Neural cell (in vitro differentiated cells): ENCODE measurements at regions not wholly inside any gene's neighbourhood (a gene's known extent, or its start where the extent isn't known, plus 50 kb on each side); places are given as distances from the start of the nearest gene placed in this dataset.

ENCODE experiments used
- H2AFZ ChIP-seq: fragments of 200-600, 300-800 bp; sonication (generic), shearing (Covaris generic); 2 replicates; pipeline ENCODE4 v1.6.0; 2014; ENCODE audit warnings: low read depth, mild to moderate bottlenecking, antibody characterized with exemption, low read length, moderate library complexity
- H3F3A ChIP-seq: fragments of 200-600 bp; shearing (Covaris generic); 2 replicates; pipeline ENCODE4 v1.6.1; 2016; ENCODE audit warnings: mild to moderate bottlenecking, moderate library complexity, mixed read lengths, antibody characterized with exemption, low read length; ENCODE audit not compliant: insufficient read depth, poor library complexity, severe bottlenecking
- H3K27ac ChIP-seq: fragments of 200-600, 300-800 bp; sonication (generic), shearing (Covaris generic); 2 replicates; pipeline ENCODE4 v1.5.1; 2014; ENCODE audit warnings: mild to moderate bottlenecking, low read length, moderate library complexity
- H3K27me3 ChIP-seq: fragments of 300-800, 200-600 bp; sonication (generic), shearing (Covaris generic); 2 replicates; pipeline ENCODE4 v1.6.0; 2014; ENCODE audit warnings: mild to moderate bottlenecking, low read depth, low read length, moderate library complexity; ENCODE audit not compliant: insufficient read depth
- H3K36me3 ChIP-seq: fragments of 300-800, 200-600 bp; sonication (generic), shearing (Covaris generic); 2 replicates; pipeline ENCODE4 v1.5.1; 2014; ENCODE audit warnings: mild to moderate bottlenecking, antibody characterized with exemption, low read length, moderate library complexity; ENCODE audit not compliant: insufficient read depth
- H3K4me2 ChIP-seq: fragments of 300-800, 200-600 bp; sonication (generic), shearing (Covaris generic); 2 replicates; pipeline ENCODE4 v1.6.0; 2014; ENCODE audit warnings: mild to moderate bottlenecking, low read length
- H3K4me3 ChIP-seq: fragments of 300-800, 200-600 bp; sonication (generic), shearing (Covaris generic); 2 replicates; pipeline ENCODE4 v1.5.1; 2014; ENCODE audit warnings: mild to moderate bottlenecking, low read length, moderate library complexity
- H3K79me2 ChIP-seq: fragments of 200-600 bp; shearing (Covaris generic); replicated peaks from 2 replicates; pipeline ENCODE4 v1.6.0; 2014; ENCODE audit warnings: mild to moderate bottlenecking, low read length, moderate library complexity; ENCODE audit not compliant: insufficient read depth
- H3K9ac ChIP-seq: fragments of 300-800, 200-600 bp; sonication (generic), shearing (Covaris generic); 2 replicates; pipeline ENCODE4 v1.6.1; 2016; ENCODE audit warnings: mild to moderate bottlenecking, low read length, mixed read lengths
- H3K9me2 ChIP-seq: fragments of 200-600 bp; shearing (Covaris generic); 2 replicates; pipeline ENCODE4 v1.6.1; 2016; ENCODE audit warnings: mild to moderate bottlenecking, low read length, mixed read lengths; ENCODE audit not compliant: insufficient read depth
- H3K9me3 ChIP-seq: fragments of 200-600, 300-800 bp; sonication (generic), shearing (Covaris generic); 2 replicates; pipeline ENCODE4 v1.6.1; 2016; ENCODE audit warnings: mild to moderate bottlenecking, mixed run types, low read length, moderate library complexity, mixed read lengths
- H4K20me1 ChIP-seq: fragments of 200-600 bp; shearing (Covaris generic); 2 replicates; pipeline ENCODE4 v1.6.1; 2016; ENCODE audit warnings: mild to moderate bottlenecking, mixed run types; ENCODE audit not compliant: insufficient read depth
- CTCF ChIP-seq: fragments of 450-650 bp; IDR thresholded peaks from 2 replicates; pipeline ENCODE4 v1.5.1; 2014; ENCODE audit warnings: antibody characterized with exemption, mild to moderate bottlenecking, moderate library complexity; ENCODE audit not compliant: poor library complexity, severe bottlenecking
- EP300 ChIP-seq: fragments of 450-650 bp; conservative IDR thresholded peaks from 2 replicates; pipeline ENCODE4 v1.6.1; 2014; ENCODE audit warnings: antibody characterized with exemption, mild to moderate bottlenecking, moderate library complexity; ENCODE audit not compliant: poor library complexity, severe bottlenecking
- EZH2 ChIP-seq: fragments of 200-600, 300-800 bp; shearing (Covaris generic), sonication (generic); IDR thresholded peaks from 2 replicates; pipeline ENCODE4 v1.6.1; 2014; ENCODE audit warnings: antibody characterized with exemption, low read length, borderline replicate concordance, mild to moderate bottlenecking; ENCODE audit not compliant: insufficient read depth, poor library complexity, severe bottlenecking
- MXI1 ChIP-seq: fragments of 450-650 bp; conservative IDR thresholded peaks from 2 replicates; pipeline ENCODE4 v1.6.1; 2014; ENCODE audit warnings: antibody characterized with exemption, mild to moderate bottlenecking; ENCODE audit not compliant: poor library complexity, severe bottlenecking
- POLR2AphosphoS5 ChIP-seq: IDR thresholded peaks from 2 replicates; pipeline ENCODE4 v1.6.1; 2012
- RAD21 ChIP-seq: fragments of 450-650 bp; conservative IDR thresholded peaks from 2 replicates; pipeline ENCODE4 v1.6.1; 2014; ENCODE audit warnings: antibody characterized with exemption, mild to moderate bottlenecking, moderate library complexity
- REST ChIP-seq: IDR thresholded peaks from 2 replicates; pipeline ENCODE4 v1.6.1; 2012; ENCODE audit warnings: borderline replicate concordance
- SMC3 ChIP-seq: fragments of 450-650 bp; conservative IDR thresholded peaks from 2 replicates; pipeline ENCODE4 v1.6.1; 2014; ENCODE audit warnings: antibody characterized with exemption, mild to moderate bottlenecking, moderate library complexity; ENCODE audit not compliant: poor library complexity
- TAF1 ChIP-seq: IDR thresholded peaks from 2 replicates; pipeline ENCODE4 v1.6.1; 2012; ENCODE audit warnings: low read depth

GRCh38 chrX:122269243-122269781 is 914.8 kb upstream of the GRIA3 start:
- H3K9me2 ChIP-seq: no peaks in the 10 kb centered on the region
- H3K27me3 ChIP-seq: no peaks in the 10 kb centered on the region
- no peaks in the 10 kb centered on the region for H3K9me3 ChIP-seq
- no peaks in the 10 kb centered on the region for H4K20me1 ChIP-seq
- TF ChIP-seq EP300: no peak
- no peak for TF ChIP-seq TAF1
- no peak for TF ChIP-seq EZH2
- TF ChIP-seq SMC3: no peak
- TF ChIP-seq RAD21: no peak
- no peak for TF ChIP-seq MXI1
- no peak for TF ChIP-seq POLR2AphosphoS5
- TF ChIP-seq REST: no peak
- TF ChIP-seq CTCF: no peak
- no peak overlapping the region for H3K27ac ChIP-seq
- H3F3A ChIP-seq: no peaks in the 10 kb centered on the region
- no peaks in the 10 kb centered on the region for H3K36me3 ChIP-seq
- H3K4me3 ChIP-seq: no peak overlapping the region
- no peak overlapping the region for H3K9ac ChIP-seq
- H3K79me2 ChIP-seq: no peaks in the 10 kb centered on the region
- H3K4me2 ChIP-seq: no peak overlapping the region
- H2AFZ ChIP-seq: no peak overlapping the region

- no peak overlapping the region for H3K9ac ChIP-seq
- H3K9me3 ChIP-seq: no peaks in the 10 kb centered on the region
- H3K27me3 ChIP-seq: no peaks in the 10 kb centered on the region
- H2AFZ ChIP-seq: no peak overlapping the region
- TF ChIP-seq REST (no peak), EZH2 (no peak), POLR2AphosphoS5 (no peak)
- H3K36me3 ChIP-seq: no peaks in the 10 kb centered on the region
- no peaks in the 10 kb centered on the region for H3K79me2 ChIP-seq
- no peak overlapping the region for H3K4me3 ChIP-seq
- no peaks in the 10 kb centered on the region for H3F3A ChIP-seq
- H3K9me2 ChIP-seq: no peaks in the 10 kb centered on the region
- H3K27ac ChIP-seq: no peak overlapping the region
- no peak overlapping the region for H3K4me2 ChIP-seq
- no peaks in the 10 kb centered on the region for H4K20me1 ChIP-seq
These were observed 913.1 kb upstream of the GRIA3 start for GRCh38 chrX:122270809-122271494.
